NB4 (cell line): ENCODE measurements at regions not wholly inside any gene's neighbourhood (a gene's known extent, or its start where the extent isn't known, plus 50 kb on each side); places are given as distances from the start of the nearest gene placed in this dataset.

Experiments
- DNase-seq: peaks from one replicate; pipeline ENCODE4 v3.0.0; 2010; ENCODE audit warnings: low read depth
- H3K4me3 ChIP-seq: one replicate; pipeline ENCODE4 v1.5.1; 2011; ENCODE audit warnings: mild to moderate bottlenecking, low read depth, low read length, moderate library complexity
- CTCF ChIP-seq: IDR thresholded peaks from one replicate; pipeline ENCODE4 v1.5.1; 2012; ENCODE audit warnings: low read depth, low read length
- MAX ChIP-seq: IDR thresholded peaks from 2 replicates; pipeline ENCODE4 v1.6.1; 2011; ENCODE audit warnings: low read depth, low read length
- MYC ChIP-seq: IDR thresholded peaks from 2 replicates; pipeline ENCODE4 v1.6.1; 2011; ENCODE audit warnings: low read depth, low read length
- POLR2A ChIP-seq: IDR thresholded peaks from 2 replicates; pipeline ENCODE4 v1.6.1; 2011; ENCODE audit warnings: mild to moderate bottlenecking; ENCODE audit not compliant: insufficient read length; ENCODE audit errors: extremely low read depth

- H3K4me3 ChIP-seq = no peak overlapping the region
- no peak for DNase-seq
- TF ChIP-seq MYC = no peak
- TF ChIP-seq POLR2A = no peak
- no peak for TF ChIP-seq CTCF
- no peak for TF ChIP-seq MAX
Observed at GRCh38 chr2:205901491-205901890, 184.5 kb downstream of the INO80D start.

GRCh38 chr2:205898744-205899143 lies 187.2 kb downstream of the INO80D start:
- TF ChIP-seq MAX = no peak
- TF ChIP-seq MYC = no peak
- no peak for TF ChIP-seq POLR2A
- TF ChIP-seq CTCF = no peak
- H3K4me3 ChIP-seq = no peak overlapping the region
- no peak for DNase-seq

- no peak for TF ChIP-seq MYC
- no peak for TF ChIP-seq MAX
- TF ChIP-seq POLR2A = no peak
- TF ChIP-seq CTCF = no peak
- no peak overlapping the region for H3K4me3 ChIP-seq
- DNase-seq = no peak
Observed at GRCh38 chr2:205895981-205896655, 189.9 kb downstream of the INO80D start.

- DNase-seq = no peak
- H3K4me3 ChIP-seq = no peak overlapping the region
- no peak for TF ChIP-seq MYC
- TF ChIP-seq CTCF = no peak
- TF ChIP-seq MAX = no peak
- TF ChIP-seq POLR2A = no peak
Observed at GRCh38 chr2:205892665-205893259, 193.2 kb downstream of the INO80D start.

- TF ChIP-seq MYC (no peak), CTCF (no peak), MAX (no peak), POLR2A (no peak)
- H3K4me3 ChIP-seq = no peak overlapping the region
- DNase-seq = no peak
Observed at GRCh38 chr2:205892251-205892655, 193.7 kb downstream of the INO80D start.
